H1 (cell line): ENCODE measurements at regions not wholly inside any gene's neighbourhood (a gene's known extent, or its start where the extent isn't known, plus 50 kb on each side); places are given as distances from the start of the nearest gene placed in this dataset.

Experiments used
- CHD7 ChIP-seq: fragments of 300-600 bp; sonication (generic); IDR thresholded peaks from 2 replicates; pipeline ENCODE4 v1.7.1; 2012; ENCODE audit warnings: low read length, moderate library complexity, mild to moderate bottlenecking, inconsistent platforms; ENCODE audit not compliant: insufficient replicate concordance
- HDAC2 ChIP-seq, 2 experiments: fragments of 300-600 bp in 1 of 2; sonication (generic) in 1 of 2; IDR thresholded peaks; 2 replicates each; pipeline ENCODE4 v1.6.1; 2011 to 2012; ENCODE audit warnings: low read depth in 2 of 2, low read length in 2 of 2, mild to moderate bottlenecking in 2 of 2, moderate library complexity in 2 of 2, borderline replicate concordance in 1 of 2, inconsistent platforms in 1 of 2
- TBP ChIP-seq: IDR thresholded peaks from 2 replicates; pipeline ENCODE4 v1.6.1; 2011; ENCODE audit warnings: low read depth, low read length, improper control_type of control experiment

- TF ChIP-seq CHD7 (no peak), TBP (no peak), HDAC2 (IDR thresholded peaks at IDR 0.05; ENCODE audit: borderline replicate concordance in 1 of 2, low read depth in 2 of 2, low read length in 2 of 2) (no peak)
- TF ChIP-seq, all 59 proteins: peak for 0
These were observed 308.1 kb downstream of the COG6 start (continued) for GRCh38 chr13:39963612-39964011.
